ENCODE measurements at regions not wholly inside any gene's neighbourhood (a gene's known extent, or its start where the extent isn't known, plus 50 kb on each side); places are given as distances from the start of the nearest gene placed in this dataset.

DNA sequence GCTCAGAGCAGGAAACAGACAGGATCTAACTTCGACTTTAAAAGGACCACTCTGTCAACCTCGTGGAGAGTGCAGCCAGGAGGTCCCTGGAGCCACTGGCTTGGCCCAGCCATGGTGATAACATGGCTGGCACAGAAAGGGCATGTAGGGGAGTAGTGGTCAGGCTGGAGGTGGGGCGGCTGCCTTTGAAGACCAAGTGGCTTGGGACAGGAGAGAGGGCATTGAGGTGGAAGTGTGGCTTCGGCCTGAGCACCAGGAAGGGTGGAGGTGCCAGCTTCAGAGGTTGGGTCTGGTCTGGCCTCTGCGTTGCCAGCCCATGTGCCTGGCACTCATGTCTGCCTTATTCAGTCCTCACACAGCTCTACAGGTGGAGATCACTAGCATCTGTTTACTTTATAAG lies 270.0 kb downstream of the NSG2 start:
- TF ChIP-seq, protein P1, sequence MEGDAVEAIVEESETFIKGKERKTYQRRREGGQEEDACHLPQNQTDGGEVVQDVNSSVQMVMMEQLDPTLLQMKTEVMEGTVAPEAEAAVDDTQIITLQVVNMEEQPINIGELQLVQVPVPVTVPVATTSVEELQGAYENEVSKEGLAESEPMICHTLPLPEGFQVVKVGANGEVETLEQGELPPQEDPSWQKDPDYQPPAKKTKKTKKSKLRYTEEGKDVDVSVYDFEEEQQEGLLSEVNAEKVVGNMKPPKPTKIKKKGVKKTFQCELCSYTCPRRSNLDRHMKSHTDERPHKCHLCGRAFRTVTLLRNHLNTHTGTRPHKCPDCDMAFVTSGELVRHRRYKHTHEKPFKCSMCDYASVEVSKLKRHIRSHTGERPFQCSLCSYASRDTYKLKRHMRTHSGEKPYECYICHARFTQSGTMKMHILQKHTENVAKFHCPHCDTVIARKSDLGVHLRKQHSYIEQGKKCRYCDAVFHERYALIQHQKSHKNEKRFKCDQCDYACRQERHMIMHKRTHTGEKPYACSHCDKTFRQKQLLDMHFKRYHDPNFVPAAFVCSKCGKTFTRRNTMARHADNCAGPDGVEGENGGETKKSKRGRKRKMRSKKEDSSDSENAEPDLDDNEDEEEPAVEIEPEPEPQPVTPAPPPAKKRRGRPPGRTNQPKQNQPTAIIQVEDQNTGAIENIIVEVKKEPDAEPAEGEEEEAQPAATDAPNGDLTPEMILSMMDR (IDR thresholded peaks at IDR 0.05) = no peak
- DNase-seq (ENCODE audit: low spot score) = no peak
- no peak for ATAC-seq (ENCODE audit: low FRiP score)

- DNase-seq (ENCODE audit: low spot score) (no peak), ATAC-seq (ENCODE audit: low FRiP score) (no peak)
These were observed 270.4 kb downstream of the NSG2 start for GRCh38 chr5:174315871-174316270.

GRCh38 chr5:174316326-174316725 lies 270.8 kb downstream of the NSG2 start:
- TF ChIP-seq, protein P1 (IDR thresholded peaks at IDR 0.05) = no peak
- ATAC-seq (ENCODE audit: low FRiP score) (no peak), DNase-seq (ENCODE audit: low spot score) (no peak)

More at GRCh38 chr5:174315871-174316270, 270.4 kb downstream of the NSG2 start:
- TF ChIP-seq, protein P1 (IDR thresholded peaks at IDR 0.05) = no peak

- DNase-seq (ENCODE audit: low spot score) = no peak
- peak; percentile 57 for ATAC-seq (ENCODE audit: low FRiP score)
- TF ChIP-seq, protein P1 (IDR thresholded peaks at IDR 0.05) = no peak
These were observed 271.9 kb downstream of the NSG2 start for GRCh38 chr5:174317256-174317894.

GRCh38 chr5:174318578-174318977 lies 273.1 kb downstream of the NSG2 start:
- DNase-seq (ENCODE audit: low spot score) (no peak), ATAC-seq (ENCODE audit: low FRiP score) (no peak)
- TF ChIP-seq, protein P1 (IDR thresholded peaks at IDR 0.05) = no peak

DNA sequence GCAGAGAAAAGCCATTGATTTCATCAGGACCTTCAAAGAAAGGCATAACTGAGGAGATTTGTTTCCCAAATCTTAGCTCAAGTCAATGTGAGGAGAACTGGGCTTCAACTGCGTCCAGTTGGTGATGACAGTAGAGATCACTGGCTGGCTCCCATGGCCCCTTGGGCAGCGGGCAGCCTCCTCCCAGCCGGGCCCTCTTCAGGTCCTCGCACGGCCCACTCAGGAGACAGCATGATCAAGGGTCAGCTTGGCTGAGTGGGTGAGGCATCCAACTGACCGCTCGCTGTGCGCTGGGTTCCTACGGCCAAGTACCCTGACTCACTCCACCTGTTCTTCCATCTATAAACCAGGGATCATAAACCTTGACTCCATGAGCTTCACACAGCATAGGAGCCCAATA lies 274.0 kb downstream of the NSG2 start:
- DNase-seq (ENCODE audit: low spot score) (no peak), ATAC-seq (ENCODE audit: low FRiP score) (no peak)
- TF ChIP-seq, protein P1 (IDR thresholded peaks at IDR 0.05) = no peak

GRCh38 chr5:174320051-174320450 lies 274.5 kb downstream of the NSG2 start:
- no peak for ATAC-seq (ENCODE audit: low FRiP score)
- TF ChIP-seq, protein P1 (IDR thresholded peaks at IDR 0.05) = no peak
- DNase-seq (ENCODE audit: low spot score) = no peak
